Mesendoderm (in vitro differentiated cells): ENCODE measurements at regions not wholly inside any gene's neighbourhood (a gene's known extent, or its start where the extent isn't known, plus 50 kb on each side); places are given as distances from the start of the nearest gene placed in this dataset. TPM values are rescaled to one million over a fixed set of nuclear protein-coding genes. Genes with fewer than 3 reads are reported as not detected.

Source experiments
- DNase-seq: peaks from one replicate; pipeline ENCODE4 v3.0.0; 2013
- H2AK5ac ChIP-seq: 2 replicates; pipeline ENCODE4 v1.6.1; 2013; ENCODE audit warnings: low read length, inconsistent platforms
- H2BK120ac ChIP-seq: 2 replicates; pipeline ENCODE4 v1.6.1; 2013; ENCODE audit warnings: low read depth, mild to moderate bottlenecking, low read length, moderate library complexity, mixed read lengths
- H2BK15ac ChIP-seq: replicated peaks from 2 replicates; pipeline ENCODE4 v1.6.1; 2013; ENCODE audit warnings: low read depth, mild to moderate bottlenecking, moderate library complexity
- H2BK5ac ChIP-seq: 2 replicates; pipeline ENCODE4 v1.6.1; 2013; ENCODE audit warnings: low read length, inconsistent platforms
- H3K18ac ChIP-seq: 2 replicates; pipeline ENCODE4 v1.6.1; 2013; ENCODE audit warnings: mild to moderate bottlenecking, low read length, mixed read lengths
- H3K23ac ChIP-seq: one replicate; pipeline ENCODE4 v1.6.1; 2013; ENCODE audit warnings: low read length
- H3K27ac ChIP-seq: 2 replicates; pipeline ENCODE4 v1.5.1; 2013; ENCODE audit warnings: low read depth, mild to moderate bottlenecking, inconsistent platforms, low read length, moderate library complexity
- H3K27me3 ChIP-seq: 2 replicates; pipeline ENCODE4 v1.6.1; 2013; ENCODE audit warnings: low read length, control low read depth, mild to moderate bottlenecking, inconsistent platforms; ENCODE audit not compliant: insufficient read depth, poor library complexity
- H3K36me3 ChIP-seq: 2 replicates; pipeline ENCODE4 v1.6.1; 2013; ENCODE audit warnings: low read length, inconsistent platforms; ENCODE audit not compliant: control insufficient read depth, insufficient read depth
- H3K4ac ChIP-seq: one replicate; pipeline ENCODE4 v1.6.1; 2013; ENCODE audit warnings: low read depth, mild to moderate bottlenecking, low read length, moderate library complexity
- H3K4me1 ChIP-seq: 2 replicates; pipeline ENCODE4 v1.6.1; 2013; ENCODE audit warnings: low read depth, low read length, inconsistent platforms; ENCODE audit not compliant: control insufficient read depth
- H3K4me2 ChIP-seq: 2 replicates; pipeline ENCODE4 v1.6.1; 2013; ENCODE audit warnings: low read length
- H3K4me3 ChIP-seq: 2 replicates; pipeline ENCODE4 v1.5.1; 2013; ENCODE audit warnings: mild to moderate bottlenecking, low read length
- H3K56ac ChIP-seq: one replicate; pipeline ENCODE4 v1.6.1; 2013; ENCODE audit warnings: low read length
- H3K79me1 ChIP-seq: 2 replicates; pipeline ENCODE4 v1.6.1; 2013; ENCODE audit warnings: low read length, inconsistent platforms
- H3K79me2 ChIP-seq: 2 replicates; pipeline ENCODE4 v1.6.1; 2013; ENCODE audit warnings: mild to moderate bottlenecking, low read length; ENCODE audit not compliant: control insufficient read depth, insufficient read depth
- H3K9ac ChIP-seq: 2 replicates; pipeline ENCODE4 v1.6.1; 2013; ENCODE audit warnings: low read length, inconsistent platforms
- H4K5ac ChIP-seq: one replicate; pipeline ENCODE4 v1.6.1; 2013; ENCODE audit warnings: low read length
- H4K8ac ChIP-seq: one replicate; pipeline ENCODE4 v1.6.1; 2013; ENCODE audit warnings: low read depth, mild to moderate bottlenecking, control low read depth, low read length, moderate library complexity
- WGBS: extraction: QIAGEN DNeasy Blood & Tissue Kit; methylation state at CpG from one replicate; pipeline ENCODE4 v1.1.7; 2013; ENCODE audit warnings: low lambda C conversion rate, missing lambda C conversion rate; ENCODE audit not compliant: insufficient coverage; ENCODE audit errors: extremely low coverage; 5-methylcytosine and 5-hydroxymethylcytosine counted together
- small RNA-seq: library from polyadenylated mRNA; stranded (forward); fragments of <200 nt; extraction: miRNeasy Mini kit (QIAGEN cat#:217004); gene quantifications from one replicate; pipeline ENCODE3, GENCODE V24; 2013; ENCODE audit not compliant: insufficient read depth

- Histone ChIP-seq H3K79me1 (no peaks in the 10 kb centered on the region), H2BK15ac (no peak overlapping the region)
- no CpG with 5 or more reads among the region's 3 CpGs for WGBS
Measured at GRCh38 chr3:116640109-116640508, 69.5 kb upstream of the TUSC7 start.

GRCh38 chr3:116643001-116643400, 66.6 kb upstream of the TUSC7 start:
- no peak overlapping the region for H2BK120ac ChIP-seq
- no peak overlapping the region for H4K5ac ChIP-seq

More at GRCh38 chr3:116640109-116640508, 69.5 kb upstream of the TUSC7 start:
- no peak overlapping the region for H3K56ac ChIP-seq
- no peak overlapping the region for H3K9ac ChIP-seq
- no peak overlapping the region for H3K18ac ChIP-seq
- no peak overlapping the region for H3K4ac ChIP-seq
- H2AK5ac ChIP-seq: no peak overlapping the region
- no peak overlapping the region for H4K5ac ChIP-seq
- H4K8ac ChIP-seq: no peak overlapping the region
- H3K4me2 ChIP-seq: no peak overlapping the region
- H3K27ac ChIP-seq: no peak overlapping the region
- H3K4me1 ChIP-seq: no peaks in the 10 kb centered on the region
- no peaks in the 10 kb centered on the region for H3K36me3 ChIP-seq
- DNase-seq: no peak
- H3K23ac ChIP-seq: no peak overlapping the region
- H3K27me3 ChIP-seq: no peaks in the 10 kb centered on the region
- H2BK120ac ChIP-seq: no peak overlapping the region
- H2BK5ac ChIP-seq: no peak overlapping the region
- H3K4me3 ChIP-seq: no peak overlapping the region
- no peaks in the 10 kb centered on the region for H3K79me2 ChIP-seq

GRCh38 chr3:116647996-116648395, 61.6 kb upstream of the TUSC7 start:
- Histone ChIP-seq H3K36me3 (no peaks in the 10 kb centered on the region), H3K4ac (no peak overlapping the region), H3K4me3 (no peak overlapping the region), H3K27ac (no peak overlapping the region), H3K18ac (no peak overlapping the region), H3K79me1 (no peaks in the 10 kb centered on the region), H2BK5ac (no peak overlapping the region), H2BK15ac (no peak overlapping the region), H4K5ac (no peak overlapping the region), H3K9ac (no peak overlapping the region), H3K79me2 (no peaks in the 10 kb centered on the region), H3K27me3 (no peaks in the 10 kb centered on the region), H2AK5ac (no peak overlapping the region), H3K23ac (no peak overlapping the region), H3K56ac (no peak overlapping the region), H3K4me2 (no peak overlapping the region), H2BK120ac (no peak overlapping the region), H3K4me1 (no peaks in the 10 kb centered on the region), H4K8ac (no peak overlapping the region)
- DNase-seq: no peak

More at GRCh38 chr3:116643001-116643400, 66.6 kb upstream of the TUSC7 start:
- Histone ChIP-seq H3K4me2 (no peak overlapping the region), H3K4me1 (no peaks in the 10 kb centered on the region), H3K79me1 (no peaks in the 10 kb centered on the region), H3K4me3 (no peak overlapping the region), H3K36me3 (no peaks in the 10 kb centered on the region), H3K18ac (no peak overlapping the region), H3K23ac (no peak overlapping the region), H2BK15ac (no peak overlapping the region), H3K9ac (no peak overlapping the region), H3K27me3 (no peaks in the 10 kb centered on the region), H3K79me2 (no peaks in the 10 kb centered on the region), H4K8ac (no peak overlapping the region), H3K27ac (no peak overlapping the region), H2AK5ac (no peak overlapping the region), H3K4ac (no peak overlapping the region), H2BK5ac (no peak overlapping the region), H3K56ac (no peak overlapping the region)
- no peak for DNase-seq

Small RNA genes in the stretch of these regions (small RNA-seq; reads per million reads assigned to genes)
- not detected for gene RN7SL582P
